Stimulated activated CD8-positive, alpha-beta memory T cell treated with anti-CD3 and anti-CD28 coated beads, Interleukin-2, amount 100 ng/mL, for 1 hour (primary cell): ENCODE measurements at regions not wholly inside any gene's neighbourhood (a gene's known extent, or its start where the extent isn't known, plus 50 kb on each side); places are given as distances from the start of the nearest gene placed in this dataset.

Source experiments
- DNase-seq, 2 donors: peaks; one replicate each; pipeline ENCODE4 v3.0.0-alpha.2; 2020; ENCODE audit warnings: low read depth in 2 of 2

DNA sequence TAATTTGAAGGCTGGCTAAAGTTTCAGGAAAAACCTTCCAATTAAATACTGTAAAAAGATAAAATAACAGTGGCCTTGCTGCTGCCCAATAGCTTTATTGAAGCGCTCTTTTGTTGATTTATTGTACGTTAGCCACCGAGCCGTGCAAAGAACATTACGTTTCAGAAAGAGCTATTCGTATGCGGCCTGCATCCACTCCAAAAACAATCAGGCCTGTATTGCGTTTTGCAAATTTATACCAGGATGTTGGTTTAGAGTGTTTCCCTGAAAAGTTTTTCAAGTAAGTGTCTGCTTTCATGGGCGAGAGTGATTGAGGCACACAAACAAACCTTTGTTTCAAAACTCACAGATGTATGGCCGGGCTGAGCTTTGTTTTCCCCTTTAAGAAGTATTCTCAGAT lies 257.2 kb upstream of the SALL3 start:
- no peak for DNase-seq

DNA sequence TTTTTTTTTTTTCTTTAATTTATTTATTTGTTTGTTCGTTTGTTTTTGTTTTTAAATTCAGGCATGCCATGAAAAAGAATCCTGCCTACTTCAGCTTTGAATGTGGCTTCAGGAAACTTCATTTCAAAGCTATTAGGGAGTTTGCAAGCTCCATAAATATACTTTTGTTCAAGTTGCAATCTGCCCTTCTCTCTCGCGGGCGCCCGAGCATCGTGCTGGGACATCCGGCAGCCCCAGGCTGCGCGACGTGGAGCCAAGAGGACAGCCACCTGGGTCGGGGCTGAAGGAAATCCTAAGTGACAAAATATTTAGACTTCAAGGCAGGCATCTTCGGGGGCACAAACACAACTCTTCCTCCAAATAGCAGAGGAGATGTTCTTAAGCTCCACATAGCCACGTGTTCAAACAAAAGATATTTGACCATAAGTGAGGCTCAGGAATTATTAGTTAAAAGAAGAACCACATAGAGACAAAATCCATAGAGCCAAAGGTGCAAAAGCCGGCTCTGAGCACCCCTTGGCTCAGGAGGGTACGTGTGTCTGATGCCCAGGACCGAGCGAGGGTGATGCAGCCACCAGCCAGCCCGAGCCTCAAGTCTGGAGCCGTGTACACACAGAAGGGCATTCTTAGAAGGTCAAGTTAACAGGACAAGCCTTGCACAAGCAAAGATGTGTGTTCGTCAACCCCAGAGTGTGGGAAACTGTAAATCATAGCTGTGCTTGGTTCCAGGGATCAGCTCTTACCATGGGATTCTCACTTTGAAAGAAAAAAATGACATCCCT lies 256.5 kb upstream of the SALL3 start:
- no peak for DNase-seq

DNA sequence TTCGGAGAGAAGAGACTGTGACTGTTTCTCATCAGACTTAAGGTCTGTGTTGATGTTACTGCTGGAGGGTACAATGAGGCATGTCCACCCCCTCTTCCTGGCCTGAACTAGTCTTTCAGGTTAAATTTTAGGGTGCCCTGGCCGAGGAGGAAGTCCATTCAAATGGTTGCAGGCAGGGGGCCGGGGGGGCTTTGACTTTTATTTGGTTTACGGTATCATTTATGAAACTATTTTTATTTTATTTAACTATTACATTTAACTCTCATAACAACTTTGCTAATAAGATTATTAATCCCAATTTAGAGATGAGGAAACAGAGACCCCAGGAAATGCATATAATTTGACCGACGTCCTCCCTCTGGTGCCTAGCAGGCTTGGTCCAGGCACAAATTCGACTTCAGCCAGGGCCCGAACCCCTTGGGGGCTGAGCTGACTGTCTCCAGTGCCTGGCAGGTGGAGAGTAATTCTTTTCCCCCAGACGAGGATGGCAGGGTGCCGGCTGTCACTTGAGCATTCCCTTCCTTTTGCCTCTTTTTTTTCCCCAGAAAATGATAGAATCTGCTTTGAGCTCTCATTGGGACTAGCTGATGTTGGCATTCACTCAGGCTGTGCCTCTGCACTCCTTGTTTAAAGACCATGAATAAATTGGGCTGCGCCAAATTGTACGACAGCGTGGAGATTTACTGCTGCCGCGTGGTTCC lies 255.3 kb upstream of the SALL3 start:
- no peak for DNase-seq

DNA sequence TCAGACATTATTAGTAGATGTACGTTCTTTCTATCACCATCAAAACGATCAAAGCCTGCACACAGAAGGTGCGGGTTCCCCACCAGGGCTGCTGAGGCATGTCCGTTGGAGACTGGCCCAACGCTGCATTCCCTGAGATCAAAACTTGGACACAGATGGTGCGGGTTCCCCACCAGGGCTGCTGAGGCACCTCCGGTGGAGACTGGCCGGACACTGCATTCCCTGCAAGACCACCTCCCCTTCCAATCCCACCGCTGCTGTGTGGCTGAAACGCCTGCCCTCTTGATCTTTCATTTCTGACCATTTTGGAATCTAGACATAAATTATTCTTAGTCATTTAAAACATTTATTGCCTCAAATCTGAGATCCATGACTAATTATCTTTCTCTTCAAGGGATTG lies 254.2 kb upstream of the SALL3 start:
- no peak for DNase-seq

DNA sequence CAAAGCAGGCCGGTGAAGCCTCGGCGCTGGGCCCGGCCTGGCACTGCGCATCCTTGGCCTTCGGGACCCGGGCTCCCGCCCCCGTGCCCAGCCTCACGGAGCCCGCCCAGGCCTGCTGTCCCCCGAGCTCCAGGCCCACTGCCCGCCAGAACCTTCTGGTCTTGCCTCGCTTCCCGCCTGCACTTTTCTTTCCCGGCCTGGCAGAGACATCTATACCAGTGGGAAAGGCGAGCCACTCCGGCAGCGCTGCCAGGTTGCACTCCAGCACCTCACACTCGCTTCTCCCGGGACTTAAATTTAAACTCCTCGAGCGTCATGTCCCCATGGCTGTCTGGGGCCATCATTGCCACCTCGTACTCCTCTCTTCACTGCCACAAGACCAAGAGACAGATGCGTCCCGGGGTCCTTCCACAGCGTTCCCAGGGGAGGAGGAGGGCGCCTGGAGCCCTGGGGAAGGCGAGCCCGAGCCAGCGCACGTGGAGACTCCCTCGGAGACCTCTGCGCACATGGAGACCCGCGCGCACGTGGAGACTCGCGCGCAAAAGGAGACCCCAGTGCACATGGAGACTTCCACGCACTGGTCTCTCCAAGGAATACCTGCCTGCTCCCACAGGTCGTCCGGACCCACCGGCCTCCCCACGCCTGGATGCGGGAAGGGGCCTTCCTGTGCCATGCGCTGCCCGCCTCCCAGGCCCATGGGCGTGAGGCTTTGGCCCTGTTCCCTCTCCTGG lies 253.1 kb upstream of the SALL3 start:
- no peak for DNase-seq

DNA sequence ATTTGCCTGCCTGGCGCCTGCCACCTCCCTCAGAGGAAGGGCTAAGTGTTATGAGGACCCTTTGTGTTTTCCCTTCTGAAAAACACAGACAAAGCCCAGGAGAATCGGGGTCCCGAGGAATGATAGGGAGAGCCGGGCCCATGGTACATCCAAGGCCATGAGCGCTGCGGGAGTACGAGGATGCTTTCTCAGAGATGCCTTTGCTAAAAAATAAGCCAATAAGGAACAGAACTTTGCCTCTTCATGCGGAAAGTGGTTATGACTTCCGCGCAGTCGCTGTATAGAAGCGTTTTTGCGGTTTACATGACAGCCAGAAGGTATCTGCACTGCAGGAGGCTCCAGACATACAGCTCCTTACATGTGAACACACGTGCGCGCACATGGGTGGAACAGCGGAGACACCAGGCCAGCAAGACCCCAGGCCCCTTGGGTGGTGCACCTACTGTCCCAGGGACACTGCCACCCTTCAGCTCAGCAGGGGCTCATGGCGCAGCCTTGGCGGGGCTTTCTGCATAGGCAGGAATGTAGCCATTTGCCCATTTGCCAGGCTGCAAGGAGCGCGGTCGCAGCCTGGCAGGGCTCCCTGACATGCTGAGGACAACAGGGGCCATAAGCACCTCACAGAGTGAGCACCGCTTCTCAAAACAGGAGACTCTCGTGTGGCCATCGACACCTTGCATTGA lies 252.4 kb upstream of the SALL3 start:
- DNase-seq, result no peak

DNA sequence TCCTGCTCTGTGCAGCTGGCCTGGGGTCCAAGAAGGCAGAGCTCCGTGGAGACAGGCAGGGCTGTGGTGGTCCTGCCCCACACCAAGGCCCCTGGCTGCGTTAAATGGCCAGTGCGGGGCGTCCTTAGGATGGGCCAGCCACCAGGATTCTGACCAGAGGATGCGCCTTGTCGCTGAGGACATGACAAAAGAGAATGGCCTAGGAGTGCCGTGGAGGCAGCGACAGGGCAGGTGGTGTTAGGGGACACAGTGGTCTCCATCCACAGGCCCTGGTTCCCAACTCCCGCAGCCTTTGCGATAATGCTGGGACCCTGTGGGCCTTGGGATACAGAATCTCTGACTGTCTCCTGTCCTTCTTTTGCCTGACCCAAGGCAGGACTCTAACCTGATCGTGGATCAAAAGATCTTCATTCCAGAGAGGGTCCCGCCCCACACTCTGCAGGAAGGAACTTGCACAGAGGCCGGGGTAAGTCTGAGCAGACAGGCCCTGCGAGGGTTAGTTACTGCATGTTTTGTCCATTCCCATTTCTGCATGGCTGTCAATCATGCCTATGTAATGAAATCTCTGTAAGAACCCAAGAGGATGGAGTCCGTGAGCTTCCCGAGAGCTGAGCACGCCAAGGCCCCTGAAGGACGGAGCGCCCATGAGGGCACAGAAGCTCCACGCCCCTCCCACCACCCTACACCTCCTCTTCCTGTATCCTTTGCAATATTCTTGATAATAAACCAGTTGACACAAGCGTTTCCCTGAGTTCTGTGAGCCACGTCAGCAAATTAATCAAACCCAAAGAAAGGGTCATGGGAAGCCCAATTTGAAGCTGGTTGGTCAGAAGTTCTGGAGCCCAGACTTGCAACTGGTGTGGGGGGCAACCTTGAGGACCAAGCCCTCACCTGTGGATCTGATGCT lies 251.5 kb upstream of the SALL3 start:
- no peak for DNase-seq

DNA sequence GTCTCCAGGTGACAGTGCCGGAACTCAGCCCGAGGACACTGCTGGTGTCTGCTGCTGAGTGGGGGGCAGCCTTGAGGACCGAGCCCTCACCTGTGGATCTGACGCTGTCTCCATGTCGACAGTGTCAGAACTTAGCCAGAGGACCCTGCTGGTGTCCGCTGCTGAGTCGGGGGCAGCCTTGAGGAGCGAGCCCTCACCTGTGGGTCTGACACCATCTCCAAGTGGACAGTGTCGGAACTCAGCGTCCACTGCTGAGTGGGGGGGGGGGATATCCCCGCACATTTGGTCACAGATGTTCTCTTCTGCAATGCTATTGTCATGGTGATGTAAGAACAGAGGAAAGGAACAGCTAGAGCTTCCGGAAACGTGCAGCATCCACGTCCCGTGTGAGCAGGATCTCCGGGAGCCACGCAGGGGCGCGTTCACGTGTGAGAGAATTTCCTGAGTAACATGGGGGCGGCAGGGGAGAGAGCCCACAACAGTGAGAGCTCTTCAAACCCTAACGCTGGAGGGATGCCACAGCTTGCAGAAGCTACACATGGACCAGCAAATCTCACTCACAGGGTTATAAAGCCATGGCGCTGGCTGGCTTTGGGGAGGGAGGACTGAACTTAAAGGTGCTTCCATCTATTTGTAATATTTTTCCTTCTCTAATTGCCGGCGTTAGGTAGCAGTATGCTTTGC lies 250.7 kb upstream of the SALL3 start:
- no peak for DNase-seq

DNA sequence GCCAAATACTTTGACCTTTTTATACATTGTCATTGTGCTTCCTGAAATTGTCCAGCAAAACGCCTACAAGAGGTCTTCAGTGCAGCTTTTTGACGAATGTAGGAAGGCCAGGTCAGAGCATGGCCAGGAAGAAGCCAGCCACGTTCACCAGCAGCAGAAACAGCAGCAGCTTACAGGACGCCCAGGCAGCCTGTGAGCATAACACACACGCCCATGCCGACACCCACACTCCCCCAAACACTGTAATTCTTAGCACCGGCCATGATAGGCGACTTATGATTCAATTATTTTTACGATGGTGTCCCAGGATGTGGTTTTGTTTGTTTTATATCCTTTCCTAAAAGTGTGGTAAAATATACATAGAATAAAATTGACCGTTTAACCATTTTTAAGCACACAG lies 249.1 kb upstream of the SALL3 start:
- no peak for DNase-seq

DNA sequence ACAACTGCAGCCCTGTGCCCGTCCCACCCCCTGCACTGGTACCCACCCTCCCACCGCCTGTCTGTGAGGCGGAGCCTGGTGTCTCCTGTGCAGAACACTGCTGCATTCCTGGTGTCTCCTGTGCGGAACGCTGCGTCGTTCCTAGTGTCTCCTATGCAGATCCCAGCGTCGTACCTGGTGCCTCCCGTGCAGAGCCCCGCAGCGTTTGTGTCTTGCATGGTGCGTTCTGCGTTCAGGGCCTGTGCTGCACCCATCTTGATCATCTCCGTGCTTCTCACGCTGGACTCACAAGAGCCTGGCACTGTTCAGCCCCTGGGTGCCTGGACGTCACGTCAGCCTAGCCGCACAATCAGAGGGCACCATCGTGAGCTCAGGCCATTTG lies 248.6 kb upstream of the SALL3 start:
- DNase-seq, result no peak

DNA sequence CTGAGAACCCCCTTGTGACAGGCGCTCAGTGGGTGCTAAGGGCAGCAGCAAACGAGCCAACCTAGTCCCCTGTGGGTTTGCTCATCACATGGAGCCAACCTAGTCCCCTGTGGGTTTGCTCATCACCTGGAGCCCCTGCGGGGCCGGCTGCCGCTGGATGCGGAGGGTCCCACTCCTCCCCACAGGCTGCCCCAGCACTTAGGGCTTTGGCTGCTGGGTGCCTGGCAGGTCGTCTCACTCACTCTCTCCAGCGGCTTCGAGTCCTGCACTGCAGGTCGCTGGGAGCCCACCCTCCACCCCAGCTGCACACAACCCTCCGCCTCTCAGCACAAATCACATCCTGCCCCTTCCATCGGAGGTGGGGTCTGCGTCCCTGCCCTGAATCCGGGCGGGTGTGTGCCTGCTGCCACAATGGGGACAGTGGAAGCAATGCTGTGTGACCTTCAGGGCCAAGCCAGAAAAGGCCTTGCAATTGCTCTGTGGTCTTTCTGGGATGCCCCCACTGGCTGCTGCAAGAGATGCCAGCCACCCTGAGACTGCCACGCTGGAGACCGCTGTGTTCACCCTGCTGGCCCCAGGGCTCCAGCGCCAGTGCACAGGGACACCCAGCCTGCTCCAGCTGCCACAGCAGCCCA lies 248.1 kb upstream of the SALL3 start:
- no peak for DNase-seq

DNA sequence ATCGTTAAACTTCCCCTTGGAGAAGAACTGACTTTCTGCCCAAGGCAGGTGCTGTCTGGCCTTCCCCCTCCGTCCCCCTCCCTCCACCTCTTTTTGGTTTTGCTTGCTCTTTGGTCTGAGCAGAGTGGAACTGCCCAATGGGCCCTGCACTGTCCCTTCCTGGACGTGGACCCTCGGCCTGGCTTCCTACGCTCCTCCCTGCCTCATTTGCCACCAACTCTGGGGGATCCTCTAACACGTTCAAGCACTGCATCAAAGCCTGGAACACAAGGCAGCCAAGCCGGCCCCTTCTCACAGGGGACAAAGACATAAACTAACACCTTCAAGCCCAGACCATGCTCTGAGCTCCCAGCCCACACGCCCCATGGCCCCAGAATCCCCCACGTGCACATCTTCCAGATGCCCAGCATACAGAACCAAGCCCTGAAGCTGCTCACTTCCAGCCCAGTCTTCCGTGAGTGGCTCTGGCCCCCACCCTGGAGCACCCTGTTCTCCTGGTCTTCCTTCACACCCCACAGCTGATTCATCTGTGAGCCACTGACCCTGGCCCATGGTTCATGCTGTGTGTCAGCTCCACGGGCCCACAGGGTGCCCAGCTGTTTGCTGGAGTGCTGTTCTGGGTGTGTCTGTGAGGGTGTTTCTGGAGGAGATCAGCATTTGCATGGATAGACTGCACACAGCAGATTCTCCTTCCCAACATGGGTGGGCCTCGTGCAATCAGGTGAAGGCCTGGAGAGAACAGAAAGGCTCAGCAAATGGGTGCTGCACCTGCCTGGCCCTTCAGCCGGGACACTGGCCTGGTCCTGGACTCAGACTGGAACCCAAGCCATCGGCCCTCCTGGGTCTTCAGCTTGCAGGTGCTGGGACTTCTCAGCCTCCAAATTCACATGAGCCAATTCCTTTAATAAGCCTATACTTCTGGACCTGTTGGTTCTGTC lies 247.1 kb upstream of the SALL3 start:
- DNase-seq, result no peak

DNA sequence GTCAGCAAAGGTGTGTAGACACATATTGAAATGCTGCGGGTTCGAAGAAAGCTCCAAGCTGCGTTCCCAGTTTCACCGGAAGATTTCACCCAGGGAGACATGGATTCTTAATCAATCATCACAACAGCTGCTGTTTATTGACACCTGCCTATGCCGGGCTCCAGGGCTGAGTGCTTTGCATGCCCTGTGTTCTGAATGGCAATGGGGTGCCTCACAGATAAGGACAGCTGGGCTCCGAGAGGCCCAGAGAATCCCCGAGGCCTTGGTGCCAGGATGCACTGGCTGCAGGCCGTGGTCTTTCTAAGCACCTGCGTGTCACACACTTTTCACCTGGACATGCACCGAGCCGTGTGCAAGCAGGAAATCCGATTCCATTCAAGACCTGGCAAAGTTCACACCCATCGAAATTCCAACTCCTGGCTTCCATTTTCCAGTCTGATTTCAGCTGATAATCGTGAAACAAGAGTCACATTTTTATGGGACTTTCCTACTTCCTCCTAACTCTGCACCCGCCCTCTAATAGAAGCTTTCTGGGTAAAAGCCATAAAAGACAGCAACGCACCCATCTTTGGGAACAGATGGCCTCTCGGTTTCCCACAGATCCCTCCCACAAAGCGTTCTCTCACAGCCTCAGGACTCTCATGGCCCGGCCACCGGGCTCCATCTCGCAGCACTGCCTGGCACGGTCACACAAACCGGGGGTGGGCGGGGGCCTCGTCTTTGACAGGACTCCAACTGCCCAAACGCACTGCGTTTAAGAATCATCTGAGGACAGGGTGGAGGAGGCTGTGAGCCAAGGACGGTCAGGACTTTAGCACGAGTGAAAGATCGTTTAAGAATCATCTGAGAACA lies 245.6 kb upstream of the SALL3 start:
- DNase-seq, result no peak

DNA sequence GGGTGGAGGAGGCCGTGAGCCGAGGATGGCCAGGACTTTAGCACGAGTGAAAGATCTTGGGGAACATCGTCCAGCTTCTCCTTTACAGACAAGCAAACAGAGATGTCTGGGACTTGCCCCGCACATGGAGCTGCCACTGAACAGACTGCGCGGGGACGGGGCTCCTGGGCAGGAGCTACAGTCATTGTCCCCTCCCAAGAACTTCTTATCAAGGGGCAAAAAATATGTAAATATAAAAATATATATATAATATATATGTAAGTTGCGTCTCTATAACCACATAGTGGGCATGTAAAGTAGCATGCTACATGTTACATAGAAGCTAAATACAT lies 245.0 kb upstream of the SALL3 start:
- no peak for DNase-seq

DNA sequence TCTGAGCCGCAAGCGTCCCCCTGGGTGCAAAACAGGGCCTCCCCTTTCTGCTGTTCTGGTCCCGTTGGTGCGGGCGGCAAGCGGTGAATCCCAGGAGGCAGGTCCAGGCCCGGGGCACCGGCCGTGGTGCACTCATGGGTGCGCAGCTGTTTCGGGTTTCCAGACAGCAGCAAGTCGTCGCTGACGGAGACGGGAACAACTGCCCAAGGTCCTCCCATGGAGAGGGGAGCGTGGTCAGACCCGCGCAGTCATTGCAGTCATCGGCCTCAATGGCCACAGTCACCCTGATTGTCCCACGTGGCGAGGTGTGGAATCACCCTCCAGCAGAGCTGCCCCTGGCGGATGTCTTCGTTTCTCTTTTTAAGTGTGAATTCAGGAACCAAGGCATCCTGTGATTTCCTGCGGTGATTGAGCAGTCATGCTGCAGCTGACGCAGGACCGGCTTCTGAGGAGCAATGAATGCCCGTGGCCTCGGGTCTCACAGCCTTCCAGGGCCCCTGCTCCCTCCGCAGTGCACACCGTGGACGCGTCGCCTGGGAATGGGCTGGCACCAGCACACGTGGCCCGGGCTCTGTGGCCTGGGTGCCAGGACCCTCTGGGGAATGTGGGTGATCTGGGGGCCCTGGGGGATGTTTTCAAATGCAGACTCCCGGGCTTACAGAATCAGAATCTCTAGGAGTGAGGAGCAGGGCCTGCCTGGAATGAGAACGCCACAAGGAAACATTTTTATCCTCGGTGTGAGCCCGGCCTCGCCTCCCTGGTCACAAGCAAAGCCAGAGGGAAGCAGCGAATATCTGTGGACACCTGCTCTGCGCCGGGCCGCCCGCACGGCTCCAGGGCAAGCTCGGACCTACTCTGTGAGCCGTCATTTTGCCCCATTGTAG lies 244.2 kb upstream of the SALL3 start:
- no peak for DNase-seq

DNA sequence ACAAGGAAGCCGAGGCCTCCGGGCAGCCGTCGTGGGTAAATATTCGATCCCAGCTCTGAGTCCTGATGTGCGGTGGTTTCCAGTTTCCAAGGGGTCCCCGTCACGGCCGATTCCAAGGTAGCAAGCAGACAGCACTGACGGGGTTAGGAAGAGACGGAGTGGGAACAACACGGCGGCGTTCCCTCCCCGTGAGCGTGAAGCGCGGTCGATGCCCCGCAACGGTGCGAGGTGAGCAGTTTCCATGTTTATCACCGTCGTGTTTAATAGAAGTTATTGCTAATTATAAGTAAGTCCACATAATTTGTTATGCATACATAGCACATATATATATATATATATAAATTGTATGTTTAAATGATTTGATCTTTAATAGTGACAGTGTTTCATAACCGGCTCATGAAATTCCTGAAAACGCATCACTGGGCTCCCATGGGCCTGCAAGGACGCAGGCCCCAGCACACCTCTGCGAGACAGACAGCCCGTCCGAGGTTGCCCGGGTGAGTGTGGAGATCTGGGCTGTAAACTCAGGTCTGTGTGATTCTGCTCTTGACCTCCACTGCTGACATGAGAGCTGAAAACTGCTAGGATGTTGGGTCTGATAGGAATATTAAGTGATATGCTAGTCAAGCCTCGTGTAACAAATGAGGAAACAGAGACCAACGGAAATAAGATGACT lies 243.5 kb upstream of the SALL3 start:
- DNase-seq, result no peak
